Naive thymus-derived CD4-positive, alpha-beta T cell (primary cell): ENCODE measurements at regions not wholly inside any gene's neighbourhood (a gene's known extent, or its start where the extent isn't known, plus 50 kb on each side); places are given as distances from the start of the nearest gene placed in this dataset.
"Not testable (repeated sequence)": the region's sequence is repeated elsewhere in the genome, so short reads cannot be mapped to it uniquely, and the experiment has no call there.

Experiments
- ATAC-seq: fragments of 150-1000 bp; cut with Tn5 transposase; 2 replicates; pipeline ENCODE4 v1.10.0; 2021; ENCODE audit warnings: mild to moderate bottlenecking, moderate library complexity
- CTCF ChIA-PET: fragments of 350-600 bp; sonication (Branson Sonifier 250); formaldehyde crosslinking; loops from one replicate; lab custom pipeline; 2021; ENCODE audit warnings: antibody characterized with exemption; lab: Charles Lee
- POLR2A ChIA-PET: fragments of 350-600 bp; sonication (Branson Sonifier 250); formaldehyde crosslinking; loops from one replicate; lab custom pipeline; 2021; ENCODE audit warnings: antibody characterized with exemption, inconsistent platforms; lab: Charles Lee
- DNase-seq, 9 donors: peaks; one replicate each; pipeline versions ENCODE4 v3.0.0 to v3.0.0-alpha.2; 2020 to 2022; ENCODE audit warnings: mixed read lengths in 1 of 9
- H3K27ac ChIP-seq: one replicate; pipeline ENCODE4 v1.7.0; 2013; ENCODE audit warnings: mild to moderate bottlenecking, low read depth, low read length, moderate library complexity
- H3K27me3 ChIP-seq, 2 donors: one replicate each; pipeline ENCODE4 v1.7.0; 2013; ENCODE audit warnings: low read length in 2 of 2, mild to moderate bottlenecking in 2 of 2, moderate library complexity in 2 of 2; ENCODE audit not compliant: control insufficient read depth in 2 of 2, insufficient read depth in 2 of 2
- H3K36me3 ChIP-seq, 3 experiments: 1 replicate in 2 of 3; 2 replicates in 1 of 3; pipeline ENCODE4 v1.7.0; 2013; ENCODE audit warnings: low read length in 3 of 3, mild to moderate bottlenecking in 3 of 3, moderate library complexity in 1 of 3; ENCODE audit not compliant: insufficient read depth in 3 of 3, control insufficient read depth in 2 of 3
- H3K4me1 ChIP-seq, 2 donors: one replicate each; pipeline ENCODE4 v1.7.0; 2013; ENCODE audit warnings: low read length in 2 of 2, mild to moderate bottlenecking in 2 of 2, moderate library complexity in 1 of 2; ENCODE audit not compliant: control insufficient read depth in 2 of 2, insufficient read depth in 2 of 2
- H3K4me3 ChIP-seq: 2 replicates; pipeline ENCODE4 v1.7.0; 2013; ENCODE audit warnings: mild to moderate bottlenecking, low read length
- H3K9me3 ChIP-seq, 3 experiments: 1 replicate in 2 of 3; 2 replicates in 1 of 3; pipeline ENCODE4 v1.7.0; 2013; ENCODE audit warnings: low read length in 3 of 3; ENCODE audit not compliant: control insufficient read depth in 2 of 3
- H3K27ac Mint-ChIP-seq, 9 donors: one replicate each; pipeline ENCODE4 v1.8.0; 2020 to 2022; ENCODE audit warnings: mixed read lengths in 9 of 9, mild to moderate bottlenecking in 8 of 9, moderate library complexity in 5 of 9, inconsistent platforms in 2 of 9
- H3K27me3 Mint-ChIP-seq, 5 donors: one replicate each; pipeline ENCODE4 v1.8.0; 2021 to 2022; ENCODE audit warnings: mixed read lengths in 5 of 5, mild to moderate bottlenecking in 1 of 5
- H3K36me3 Mint-ChIP-seq, 5 donors: one replicate each; pipeline ENCODE4 v1.8.0; 2020 to 2022; ENCODE audit warnings: mixed read lengths in 5 of 5, mild to moderate bottlenecking in 3 of 5, inconsistent platforms in 1 of 5
- H3K4me1 Mint-ChIP-seq, 7 donors: one replicate each; pipeline ENCODE4 v1.8.0; 2020 to 2022; ENCODE audit warnings: mixed read lengths in 7 of 7, mild to moderate bottlenecking in 3 of 7, inconsistent platforms in 1 of 7
- H3K4me3 Mint-ChIP-seq, 10 donors: one replicate each; pipeline ENCODE4 v1.8.0; 2020 to 2022; ENCODE audit warnings: mild to moderate bottlenecking in 10 of 10, mixed read lengths in 10 of 10, moderate library complexity in 6 of 10, inconsistent platforms in 2 of 10
- H3K9me3 Mint-ChIP-seq, 11 donors: one replicate each; pipeline ENCODE4 v1.8.0; 2020 to 2022; ENCODE audit warnings: mixed read lengths in 11 of 11, mild to moderate bottlenecking in 4 of 11, inconsistent platforms in 1 of 11, moderate library complexity in 1 of 11
- intact Hi-C, 2 donors: fragments of 100-400 bp; cut with micrococcal nuclease; formaldehyde crosslinking; loops; one replicate each; pipeline ENCODE4 v1.15.1; 2023

- CTCF ChIA-PET = no interaction called here
- POLR2A ChIA-PET = no interaction called here
- Mint-ChIP-seq H3K27ac (no peak overlapping the region), H3K4me3 (no peak overlapping the region), H3K9me3 (peaks cover 0 to 8% (median 2%) of the 10 kb centered on the region in 11 donors), H3K4me1 (no peaks in the 10 kb centered on the region), H3K36me3 (no peaks in the 10 kb centered on the region), H3K27me3 (no peaks in the 10 kb centered on the region)
- DNase-seq (no peak), ATAC-seq (no peak)
- Histone ChIP-seq H3K27me3 (no peaks in the 10 kb centered on the region), H3K9me3 (no peaks in the 10 kb centered on the region), H3K36me3 (no peaks in the 10 kb centered on the region), H3K27ac (no peak overlapping the region), H3K4me3 (no peak overlapping the region), H3K4me1 (no peaks in the 10 kb centered on the region)
- intact Hi-C loops = no loop called here
Observed at GRCh38 chr10:53675177-53675576, 902.6 kb upstream of the MBL2 start.

GRCh38 chr10:53667063-53667462 is 894.5 kb upstream of the MBL2 start:
- Histone ChIP-seq H3K9me3 (peaks cover 0 to 10% (median 0%) of the 10 kb centered on the region in 3 experiments), H3K4me3 (no peak overlapping the region), H3K36me3 (no peaks in the 10 kb centered on the region), H3K4me1 (no peaks in the 10 kb centered on the region), H3K27me3 (no peaks in the 10 kb centered on the region), H3K27ac (no peak overlapping the region)
- ChIA-PET POLR2A (no interaction called here), CTCF (no interaction called here)
- Mint-ChIP-seq H3K9me3 (peaks cover 0 to 18% (median 9%) of the 10 kb centered on the region in 11 donors), H3K4me1 (no peaks in the 10 kb centered on the region), H3K36me3 (no peaks in the 10 kb centered on the region), H3K27ac (no peak overlapping the region), H3K27me3 (no peaks in the 10 kb centered on the region), H3K4me3 (no peak overlapping the region)
- DNase-seq (no peak), ATAC-seq (no peak)
- intact Hi-C loops = no loop called here

GRCh38 chr10:53664282-53665019 is 891.9 kb upstream of the MBL2 start:
- Histone ChIP-seq H3K36me3 (no peaks in the 10 kb centered on the region), H3K4me3 (no peak overlapping the region), H3K27me3 (no peaks in the 10 kb centered on the region), H3K4me1 (no peaks in the 10 kb centered on the region), H3K9me3 (peaks cover 0 to 10% (median 0%) of the 10 kb centered on the region in 3 experiments), H3K27ac (no peak overlapping the region)
- intact Hi-C loops = no loop called here
- H3K27ac Mint-ChIP-seq = no peak overlapping the region
- ChIA-PET POLR2A (no interaction called here), CTCF (no interaction called here)
- no peaks in the 10 kb centered on the region for H3K27me3 Mint-ChIP-seq
- ATAC-seq = no peak
- no peaks in the 10 kb centered on the region for H3K36me3 Mint-ChIP-seq
- peaks cover 2 to 15% (median 8%) of the 10 kb centered on the region in 11 donors for H3K9me3 Mint-ChIP-seq
- H3K4me1 Mint-ChIP-seq = no peaks in the 10 kb centered on the region
- DNase-seq = no peak
- H3K4me3 Mint-ChIP-seq = no peak overlapping the region

- H3K36me3 ChIP-seq = no peaks in the 10 kb centered on the region
- no peaks in the 10 kb centered on the region for H3K27me3 Mint-ChIP-seq
- peaks cover 0 to 5% (median 0%) of the 10 kb centered on the region in 11 donors for H3K9me3 Mint-ChIP-seq
- H3K27me3 ChIP-seq = no peaks in the 10 kb centered on the region
- ATAC-seq (no peak), DNase-seq (no peak)
- H3K4me1 Mint-ChIP-seq = no peaks in the 10 kb centered on the region
- intact Hi-C loops = no loop called here
- H3K36me3 Mint-ChIP-seq = no peaks in the 10 kb centered on the region
- no peak overlapping the region for H3K4me3 ChIP-seq
- no peak overlapping the region for H3K27ac ChIP-seq
- peaks cover 0 to under 1% (median 0%) of the 10 kb centered on the region in 3 experiments for H3K9me3 ChIP-seq
- no peaks in the 10 kb centered on the region for H3K4me1 ChIP-seq
- H3K27ac Mint-ChIP-seq = no peak overlapping the region
- ChIA-PET POLR2A (no interaction called here), CTCF (no interaction called here)
- no peak overlapping the region for H3K4me3 Mint-ChIP-seq
Observed at GRCh38 chr10:53650794-53651193, 878.2 kb upstream of the MBL2 start.

GRCh38 chr10:53647221-53647620 is 874.6 kb upstream of the MBL2 start:
- not testable (repeated sequence) for DNase-seq

GRCh38 chr10:53646525-53646924 is 873.9 kb upstream of the MBL2 start:
- H3K4me3 Mint-ChIP-seq = no peak overlapping the region
- H3K36me3 ChIP-seq = no peaks in the 10 kb centered on the region

More at GRCh38 chr10:53647221-53647620, 874.6 kb upstream of the MBL2 start:
- H3K9me3 Mint-ChIP-seq, ATAC-seq, H3K36me3 ChIP-seq, POLR2A ChIA-PET, CTCF ChIA-PET, intact Hi-C loops, H3K27ac Mint-ChIP-seq, H3K9me3 ChIP-seq, H3K36me3 Mint-ChIP-seq, H3K27me3 ChIP-seq, H3K4me1 ChIP-seq, H3K4me3 ChIP-seq, H3K4me3 Mint-ChIP-seq, H3K27me3 Mint-ChIP-seq, H3K27ac ChIP-seq, H3K4me1 Mint-ChIP-seq: not testable (repeated sequence)

GRCh38 chr10:53645951-53646350 is 873.4 kb upstream of the MBL2 start:
- intact Hi-C loops = no loop called here
- Mint-ChIP-seq H3K4me3 (no peak overlapping the region), H3K27me3 (no peaks in the 10 kb centered on the region), H3K27ac (no peak overlapping the region), H3K9me3 (peaks cover 0 to 5% (median 0%) of the 10 kb centered on the region in 11 donors), H3K36me3 (no peaks in the 10 kb centered on the region), H3K4me1 (no peaks in the 10 kb centered on the region)
- DNase-seq (no peak), ATAC-seq (no peak)
- ChIA-PET POLR2A (no interaction called here), CTCF (no interaction called here)
- no peak overlapping the region for H3K4me3 ChIP-seq
- H3K36me3 ChIP-seq = no peaks in the 10 kb centered on the region
- H3K27ac ChIP-seq = no peak overlapping the region
- no peaks in the 10 kb centered on the region for H3K27me3 ChIP-seq
- no peaks in the 10 kb centered on the region for H3K9me3 ChIP-seq
- no peaks in the 10 kb centered on the region for H3K4me1 ChIP-seq

More at GRCh38 chr10:53646525-53646924, 873.9 kb upstream of the MBL2 start:
- Mint-ChIP-seq H3K36me3 (no peaks in the 10 kb centered on the region), H3K4me1 (no peaks in the 10 kb centered on the region), H3K9me3 (peaks cover 0 to 5% (median 0%) of the 10 kb centered on the region in 11 donors), H3K27ac (no peak overlapping the region), H3K27me3 (no peaks in the 10 kb centered on the region)
- intact Hi-C loops = no loop called here
- ChIA-PET CTCF (no interaction called here), POLR2A (no interaction called here)
- ATAC-seq (no peak), DNase-seq (no peak)
- Histone ChIP-seq H3K9me3 (no peaks in the 10 kb centered on the region), H3K4me1 (no peaks in the 10 kb centered on the region), H3K27me3 (no peaks in the 10 kb centered on the region), H3K4me3 (no peak overlapping the region), H3K27ac (no peak overlapping the region)
